CD14-positive monocyte (primary cell): ENCODE measurements at regions not wholly inside any gene's neighbourhood (a gene's known extent, or its start where the extent isn't known, plus 50 kb on each side); places are given as distances from the start of the nearest gene placed in this dataset.

Source experiments
- DNase-seq, 3 donors: peaks; one replicate each; pipeline ENCODE4 v3.0.0-alpha.2; 2011 to 2022
- H2AFZ ChIP-seq: 2 replicates; pipeline ENCODE4 v1.6.0; 2012; ENCODE audit warnings: mild to moderate bottlenecking, low read depth, low read length, inconsistent platforms; ENCODE audit not compliant: insufficient read depth, poor library complexity, severe bottlenecking
- H3K27ac ChIP-seq, 2 donors: 1 replicate in 1 of 2; 2 replicates in 1 of 2; pipeline ENCODE4 v1.5.1; 2012 to 2013; ENCODE audit warnings: low read length in 2 of 2, control low read depth in 1 of 2, inconsistent platforms in 1 of 2, low read depth in 1 of 2, mild to moderate bottlenecking in 1 of 2
- H3K27me3 ChIP-seq, 2 donors: one replicate each; pipeline versions ENCODE4 v1.6.0 to v1.6.1; 2011 to 2013; ENCODE audit warnings: low read length in 2 of 2; ENCODE audit not compliant: control insufficient read depth in 2 of 2, insufficient read depth in 2 of 2
- H3K36me3 ChIP-seq, 2 donors: replicated peaks in 1 of 2; 1 replicate in 1 of 2; 2 replicates in 1 of 2; pipeline versions ENCODE4 v1.5.1 to v1.6.1; 2012 to 2013; ENCODE audit warnings: low read length in 2 of 2, control low read depth in 1 of 2, inconsistent platforms in 1 of 2, mild to moderate bottlenecking in 1 of 2; ENCODE audit not compliant: insufficient read depth in 2 of 2, control insufficient read depth in 1 of 2
- H3K4me1 ChIP-seq, 2 donors: 1 replicate in 1 of 2; 2 replicates in 1 of 2; pipeline versions ENCODE4 v1.5.1 to v1.6.1; 2012 to 2013; ENCODE audit warnings: low read length in 2 of 2, control low read depth in 1 of 2, inconsistent platforms in 1 of 2, mild to moderate bottlenecking in 1 of 2, moderate library complexity in 1 of 2; ENCODE audit not compliant: insufficient read depth in 2 of 2, control insufficient read depth in 1 of 2
- H3K4me2 ChIP-seq: replicated peaks from 2 replicates; pipeline ENCODE3; 2012; ENCODE audit warnings: low read length, moderate library complexity, mild to moderate bottlenecking; ENCODE audit not compliant: poor library complexity, severe bottlenecking; ENCODE audit errors: extremely low read depth
- H3K4me3 ChIP-seq, 3 experiments: fragments of 200-600 bp in 1 of 3; sonication (generic) in 1 of 3; replicated peaks in 1 of 3; 1 replicate in 2 of 3; 2 replicates in 1 of 3; pipeline ENCODE4 v1.5.1; 2011 to 2013; ENCODE audit warnings: low read length in 3 of 3, mild to moderate bottlenecking in 3 of 3, control low read depth in 2 of 3, low read depth in 2 of 3, inconsistent platforms in 1 of 3, moderate library complexity in 1 of 3
- H3K79me2 ChIP-seq: 2 replicates; pipeline ENCODE4 v1.6.0; 2012; ENCODE audit warnings: mild to moderate bottlenecking, control low read depth, inconsistent platforms, low read length, moderate library complexity; ENCODE audit not compliant: insufficient read depth
- H3K9ac ChIP-seq: 2 replicates; pipeline ENCODE4 v1.6.0; 2017; ENCODE audit warnings: low read length, mild to moderate bottlenecking; ENCODE audit not compliant: insufficient read depth, poor library complexity, severe bottlenecking
- H3K9me3 ChIP-seq, 2 donors: replicated peaks in 1 of 2; 1 replicate in 1 of 2; 2 replicates in 1 of 2; pipeline versions ENCODE4 v1.5.1 to v1.6.1; 2012 to 2013; ENCODE audit warnings: low read length in 2 of 2, control low read depth in 1 of 2; ENCODE audit not compliant: control insufficient read depth in 1 of 2, insufficient read depth in 1 of 2
- H4K20me1 ChIP-seq: 2 replicates; pipeline ENCODE4 v1.6.0; 2012; ENCODE audit warnings: mild to moderate bottlenecking, low read length, control low read depth, moderate library complexity; ENCODE audit not compliant: insufficient read depth
- H3K27ac Mint-ChIP-seq, 7 donors: one replicate each; pipeline ENCODE4 v1.8.0; 2020; ENCODE audit warnings: mild to moderate bottlenecking in 7 of 7, mixed read lengths in 7 of 7, moderate library complexity in 6 of 7, inconsistent platforms in 2 of 7
- H3K27me3 Mint-ChIP-seq, 3 donors: one replicate each; pipeline ENCODE4 v1.8.0; 2021 to 2022; ENCODE audit warnings: low read depth in 3 of 3, mild to moderate bottlenecking in 3 of 3, mixed read lengths in 3 of 3, moderate library complexity in 3 of 3, inconsistent platforms in 1 of 3
- H3K36me3 Mint-ChIP-seq, 2 donors: one replicate each; pipeline ENCODE4 v1.8.0; 2020; ENCODE audit warnings: mixed read lengths in 2 of 2, inconsistent platforms in 1 of 2, mild to moderate bottlenecking in 1 of 2
- H3K4me1 Mint-ChIP-seq: one replicate; pipeline ENCODE4 v1.8.0; 2020; ENCODE audit warnings: mild to moderate bottlenecking, mixed read lengths
- H3K4me3 Mint-ChIP-seq, 2 donors: one replicate each; pipeline ENCODE4 v1.8.0; 2020; ENCODE audit warnings: mild to moderate bottlenecking in 2 of 2, mixed read lengths in 2 of 2, moderate library complexity in 1 of 2
- H3K9me3 Mint-ChIP-seq, 7 donors: one replicate each; pipeline ENCODE4 v1.8.0; 2020 to 2022; ENCODE audit warnings: mixed read lengths in 7 of 7, mild to moderate bottlenecking in 6 of 7, moderate library complexity in 6 of 7, inconsistent platforms in 2 of 7
- WGBS: methylation state at CpG from one replicate; pipeline ENCODE4 v1.1.5; 2013; ENCODE audit warnings: missing lambda C conversion rate; ENCODE audit not compliant: insufficient coverage; 5-methylcytosine and 5-hydroxymethylcytosine counted together
- intact Hi-C, 2 donors: fragments of 100-400 bp; cut with micrococcal nuclease; formaldehyde crosslinking; loops; one replicate each; pipeline versions ENCODE4 v1.15.0 to v1.15.1; 2023
- TF ChIP-seq, protein P1 (sequence below): fragments of 200-600 bp; IDR thresholded peaks from one replicate; pipeline ENCODE4 v1.8.0; 2022; ENCODE audit warnings: antibody characterized with exemption, mild to moderate bottlenecking

DNA sequence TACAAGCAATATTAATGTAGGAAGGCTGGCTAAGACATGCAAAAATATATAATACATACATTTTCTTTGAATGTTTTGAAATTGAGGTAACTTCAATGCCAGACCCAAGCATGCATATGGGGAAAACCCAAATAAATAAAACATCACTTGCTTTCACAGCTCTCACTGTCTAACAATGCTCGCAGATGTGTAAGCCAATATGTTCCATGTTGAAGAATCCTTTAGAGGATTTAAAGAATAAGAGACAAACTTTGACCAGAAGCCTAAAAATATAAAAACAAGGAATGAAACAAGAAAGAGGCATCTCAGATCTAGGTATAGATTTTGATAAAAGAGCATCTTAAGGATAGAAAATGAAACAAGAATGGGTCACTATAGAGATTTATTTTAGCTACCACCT, 354.2 kb downstream of the CDH10 start:
- Histone ChIP-seq H3K27ac (no peak overlapping the region), H3K36me3 (no peaks in the 10 kb centered on the region), H2AFZ (no peak overlapping the region), H3K4me2 (no peak overlapping the region), H4K20me1 (no peaks in the 10 kb centered on the region), H3K4me1 (no peaks in the 10 kb centered on the region), H3K4me3 (no peak overlapping the region), H3K9ac (no peak overlapping the region), H3K9me3 (no peaks in the 10 kb centered on the region), H3K79me2 (no peaks in the 10 kb centered on the region), H3K27me3 (no peaks in the 10 kb centered on the region)
- Mint-ChIP-seq H3K4me1 (no peaks in the 10 kb centered on the region), H3K4me3 (no peak overlapping the region), H3K9me3 (peaks cover 0 to 11% (median 2%) of the 10 kb centered on the region in 7 donors), H3K36me3 (no peaks in the 10 kb centered on the region), H3K27me3 (no peaks in the 10 kb centered on the region), H3K27ac (no peak overlapping the region)
- no peak for DNase-seq
- TF ChIP-seq, protein P1, sequence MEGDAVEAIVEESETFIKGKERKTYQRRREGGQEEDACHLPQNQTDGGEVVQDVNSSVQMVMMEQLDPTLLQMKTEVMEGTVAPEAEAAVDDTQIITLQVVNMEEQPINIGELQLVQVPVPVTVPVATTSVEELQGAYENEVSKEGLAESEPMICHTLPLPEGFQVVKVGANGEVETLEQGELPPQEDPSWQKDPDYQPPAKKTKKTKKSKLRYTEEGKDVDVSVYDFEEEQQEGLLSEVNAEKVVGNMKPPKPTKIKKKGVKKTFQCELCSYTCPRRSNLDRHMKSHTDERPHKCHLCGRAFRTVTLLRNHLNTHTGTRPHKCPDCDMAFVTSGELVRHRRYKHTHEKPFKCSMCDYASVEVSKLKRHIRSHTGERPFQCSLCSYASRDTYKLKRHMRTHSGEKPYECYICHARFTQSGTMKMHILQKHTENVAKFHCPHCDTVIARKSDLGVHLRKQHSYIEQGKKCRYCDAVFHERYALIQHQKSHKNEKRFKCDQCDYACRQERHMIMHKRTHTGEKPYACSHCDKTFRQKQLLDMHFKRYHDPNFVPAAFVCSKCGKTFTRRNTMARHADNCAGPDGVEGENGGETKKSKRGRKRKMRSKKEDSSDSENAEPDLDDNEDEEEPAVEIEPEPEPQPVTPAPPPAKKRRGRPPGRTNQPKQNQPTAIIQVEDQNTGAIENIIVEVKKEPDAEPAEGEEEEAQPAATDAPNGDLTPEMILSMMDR, result no peak
- WGBS, result no CpG with 5 or more reads among the region's 1 CpG
- intact Hi-C loops, result no loop called here

DNA sequence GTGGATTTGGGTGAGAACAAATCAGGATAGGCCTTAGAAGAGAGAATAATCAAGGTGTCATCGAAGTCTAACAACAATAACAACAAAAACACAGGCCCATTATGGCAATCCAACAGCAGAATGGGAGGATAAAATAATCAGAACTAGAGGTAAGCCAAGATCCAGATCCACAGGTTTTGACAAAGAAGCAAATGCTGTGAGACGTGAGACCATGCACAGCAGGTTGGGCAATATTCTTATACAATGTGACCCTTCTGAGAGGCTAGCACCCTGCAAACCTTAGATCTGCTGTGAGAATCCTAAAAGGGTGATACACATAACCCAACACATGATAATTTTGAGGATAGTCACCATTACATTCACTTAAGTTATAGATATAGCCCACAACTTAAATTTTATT, 352.9 kb downstream of the CDH10 start:
- Histone ChIP-seq H3K4me1 (no peaks in the 10 kb centered on the region), H3K9ac (no peak overlapping the region), H3K79me2 (no peaks in the 10 kb centered on the region), H3K27ac (no peak overlapping the region), H3K4me2 (no peak overlapping the region), H2AFZ (no peak overlapping the region), H3K27me3 (no peaks in the 10 kb centered on the region), H4K20me1 (no peaks in the 10 kb centered on the region), H3K4me3 (no peak overlapping the region), H3K9me3 (no peaks in the 10 kb centered on the region), H3K36me3 (no peaks in the 10 kb centered on the region)
- Mint-ChIP-seq H3K27me3 (no peaks in the 10 kb centered on the region), H3K4me1 (no peaks in the 10 kb centered on the region), H3K36me3 (no peaks in the 10 kb centered on the region), H3K9me3 (peaks cover 0 to 17% (median 3%) of the 10 kb centered on the region in 7 donors), H3K4me3 (no peak overlapping the region), H3K27ac (no peak overlapping the region)
- intact Hi-C loops, result no loop called here
- no peak for DNase-seq
- WGBS, result 60% methylated on average over 1 of the region's 2 CpGs
- TF ChIP-seq, protein P1, result no peak
